HEK293 (cell line): ENCODE measurements at regions not wholly inside any gene's neighbourhood (a gene's known extent, or its start where the extent isn't known, plus 50 kb on each side); places are given as distances from the start of the nearest gene placed in this dataset.

Source experiments
- CTCF ChIP-seq: fragments of 450-650 bp; formaldehyde crosslinking; IDR thresholded peaks from 2 replicates; pipeline ENCODE4 v1.5.1; 2016; ENCODE audit warnings: missing biosample characterization, missing genetic modification characterization
- FEZF1 ChIP-seq: fragments of 450-650 bp; formaldehyde crosslinking; IDR thresholded peaks from 2 replicates; pipeline ENCODE4 v1.5.1; 2016; ENCODE audit warnings: missing biosample characterization, missing genetic modification characterization
- GLIS2 ChIP-seq: fragments of 450-650 bp; formaldehyde crosslinking; IDR thresholded peaks from 2 replicates; pipeline ENCODE4 v1.5.1; 2016; ENCODE audit warnings: missing biosample characterization, missing genetic modification characterization
- MZF1 ChIP-seq: fragments of 450-650 bp; formaldehyde crosslinking; IDR thresholded peaks from 2 replicates; pipeline ENCODE4 v1.5.1; 2017; ENCODE audit warnings: missing biosample characterization, missing genetic modification characterization, borderline replicate concordance
- OSR2 ChIP-seq: fragments of 450-650 bp; formaldehyde crosslinking; IDR thresholded peaks from 2 replicates; pipeline ENCODE4 v1.5.1; 2016; ENCODE audit warnings: missing biosample characterization, missing genetic modification characterization
- PBX3 ChIP-seq: sonication (generic); formaldehyde crosslinking; IDR thresholded peaks from 2 replicates; pipeline ENCODE4 v1.8.1; 2022; ENCODE audit warnings: mild to moderate bottlenecking, moderate library complexity, missing genetic modification reagents
- RBAK ChIP-seq: fragments of 450-650 bp; formaldehyde crosslinking; IDR thresholded peaks from 2 replicates; pipeline ENCODE4 v1.5.1; 2016; ENCODE audit warnings: missing biosample characterization, missing genetic modification characterization
- TCF7L2 ChIP-seq: IDR thresholded peaks from 2 replicates; pipeline ENCODE4 v1.6.1; 2011; ENCODE audit warnings: low read depth, mild to moderate bottlenecking, inconsistent platforms, low read length, moderate library complexity, borderline replicate concordance
- YY1 ChIP-seq: fragments of 450-650 bp; formaldehyde crosslinking; IDR thresholded peaks from 2 replicates; pipeline ENCODE4 v1.5.1; 2018; ENCODE audit warnings: missing biosample characterization, missing genetic modification characterization
- ZBTB10 ChIP-seq: fragments of 450-650 bp; formaldehyde crosslinking; IDR thresholded peaks from 2 replicates; pipeline ENCODE4 v1.5.1; 2016; ENCODE audit warnings: missing biosample characterization, missing genetic modification characterization
- ZNF121 ChIP-seq: fragments of 450-650 bp; formaldehyde crosslinking; IDR thresholded peaks from 2 replicates; pipeline ENCODE4 v1.5.1; 2016; ENCODE audit warnings: missing biosample characterization, missing genetic modification characterization
- ZNF280D ChIP-seq: fragments of 450-650 bp; formaldehyde crosslinking; IDR thresholded peaks from 2 replicates; pipeline ENCODE4 v1.5.1; 2016; ENCODE audit warnings: missing biosample characterization, missing genetic modification characterization
- ZNF394 ChIP-seq: fragments of 450-650 bp; formaldehyde crosslinking; IDR thresholded peaks from 2 replicates; pipeline ENCODE4 v1.5.1; 2016; ENCODE audit warnings: missing biosample characterization, missing genetic modification characterization, mild to moderate bottlenecking, moderate library complexity, borderline replicate concordance
- ZNF518A ChIP-seq: fragments of 450-650 bp; formaldehyde crosslinking; conservative IDR thresholded peaks from 2 replicates; pipeline ENCODE4 v1.5.1; 2016; ENCODE audit warnings: low read depth, missing biosample characterization, missing genetic modification characterization

GRCh38 chr9:104209387-104209786, 115.3 kb downstream of the SMC2 start:
- TF ChIP-seq CTCF, result no peak
- TF ChIP-seq TCF7L2, result no peak
- TF ChIP-seq MZF1, result no peak
- no peak for TF ChIP-seq RBAK (tag by site-specific recombination)
- TF ChIP-seq ZNF280D (tag by site-specific recombination), result no peak
- TF ChIP-seq FEZF1 (tag by site-specific recombination), result no peak
- TF ChIP-seq PBX3 (CRISPR knock-in tag), result no peak
- TF ChIP-seq ZNF518A (tag by site-specific recombination), result no peak
- no peak for TF ChIP-seq YY1
- no peak for TF ChIP-seq ZNF121 (tag by site-specific recombination)
- no peak for TF ChIP-seq ZNF394
- TF ChIP-seq GLIS2 (tag by site-specific recombination), result no peak
- no peak for TF ChIP-seq ZBTB10 (tag by site-specific recombination)
- TF ChIP-seq OSR2 (tag by site-specific recombination), result no peak
